ENCODE measurements at regions not wholly inside any gene's neighbourhood (a gene's known extent, or its start where the extent isn't known, plus 50 kb on each side); places are given as distances from the start of the nearest gene placed in this dataset.
"Not testable (repeated sequence)": the region's sequence is repeated elsewhere in the genome, so short reads cannot be mapped to it uniquely, and the experiment has no call there.

DNA sequence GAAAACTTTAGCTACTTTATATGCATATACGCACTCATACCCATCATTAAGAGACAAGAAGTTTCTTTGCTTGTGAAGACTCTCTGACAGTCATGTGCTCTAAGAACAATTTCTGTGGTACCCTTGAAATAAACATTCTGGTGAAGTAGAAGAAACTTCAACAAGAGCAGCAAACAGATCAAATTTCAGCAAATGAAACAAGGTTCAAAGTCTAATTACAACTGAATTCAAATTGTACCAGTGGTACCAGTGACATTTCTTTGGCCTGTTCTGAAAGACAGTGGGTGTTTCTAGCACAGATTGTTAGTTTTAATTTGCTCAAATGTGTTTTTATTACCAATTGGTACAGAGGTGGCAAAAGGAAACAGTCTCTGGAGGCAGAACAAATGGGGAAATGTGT lies 391.0 kb downstream of the CHSY3 start:
- DNase-seq, result no peak

DNA sequence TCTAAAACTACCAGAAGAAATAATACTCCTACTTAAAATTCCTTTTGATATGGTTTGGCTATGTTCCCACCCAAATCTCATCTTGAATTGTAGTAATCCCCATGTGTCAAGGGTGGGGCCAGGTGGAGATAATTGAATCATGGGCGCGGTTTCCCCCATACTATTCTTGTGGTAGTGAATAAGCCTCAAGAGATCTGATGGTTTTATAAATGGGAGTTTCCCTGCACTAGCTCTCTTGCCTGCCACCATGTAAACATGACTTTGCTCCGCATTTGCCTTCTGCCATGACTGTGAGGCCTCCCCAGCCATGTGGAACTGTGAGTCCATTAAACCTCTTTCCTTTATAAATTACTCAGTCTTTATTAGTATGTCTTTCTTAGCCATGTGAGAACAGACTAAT lies 390.5 kb downstream of the CHSY3 start:
- DNase-seq, result not testable (repeated sequence)

DNA sequence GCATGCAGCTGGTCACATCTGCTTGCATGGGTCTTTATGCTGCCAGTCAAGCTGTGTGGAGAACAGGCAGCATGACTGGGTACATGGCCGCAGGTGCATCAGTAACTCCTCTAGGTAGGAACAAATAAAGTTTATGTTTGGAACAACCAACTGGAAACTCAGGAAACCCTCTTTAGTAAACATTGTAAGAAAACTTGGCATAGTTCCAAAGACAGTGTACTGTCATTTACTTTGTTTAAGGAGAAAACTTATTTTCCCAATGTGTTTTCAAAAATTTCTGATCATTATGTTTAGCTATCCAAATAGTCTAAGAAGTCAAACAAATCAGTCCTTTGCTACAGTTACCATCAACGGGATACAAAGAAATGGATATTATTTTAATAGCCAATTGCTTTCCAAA lies 386.0 kb downstream of the CHSY3 start:
- no peak for DNase-seq

DNA sequence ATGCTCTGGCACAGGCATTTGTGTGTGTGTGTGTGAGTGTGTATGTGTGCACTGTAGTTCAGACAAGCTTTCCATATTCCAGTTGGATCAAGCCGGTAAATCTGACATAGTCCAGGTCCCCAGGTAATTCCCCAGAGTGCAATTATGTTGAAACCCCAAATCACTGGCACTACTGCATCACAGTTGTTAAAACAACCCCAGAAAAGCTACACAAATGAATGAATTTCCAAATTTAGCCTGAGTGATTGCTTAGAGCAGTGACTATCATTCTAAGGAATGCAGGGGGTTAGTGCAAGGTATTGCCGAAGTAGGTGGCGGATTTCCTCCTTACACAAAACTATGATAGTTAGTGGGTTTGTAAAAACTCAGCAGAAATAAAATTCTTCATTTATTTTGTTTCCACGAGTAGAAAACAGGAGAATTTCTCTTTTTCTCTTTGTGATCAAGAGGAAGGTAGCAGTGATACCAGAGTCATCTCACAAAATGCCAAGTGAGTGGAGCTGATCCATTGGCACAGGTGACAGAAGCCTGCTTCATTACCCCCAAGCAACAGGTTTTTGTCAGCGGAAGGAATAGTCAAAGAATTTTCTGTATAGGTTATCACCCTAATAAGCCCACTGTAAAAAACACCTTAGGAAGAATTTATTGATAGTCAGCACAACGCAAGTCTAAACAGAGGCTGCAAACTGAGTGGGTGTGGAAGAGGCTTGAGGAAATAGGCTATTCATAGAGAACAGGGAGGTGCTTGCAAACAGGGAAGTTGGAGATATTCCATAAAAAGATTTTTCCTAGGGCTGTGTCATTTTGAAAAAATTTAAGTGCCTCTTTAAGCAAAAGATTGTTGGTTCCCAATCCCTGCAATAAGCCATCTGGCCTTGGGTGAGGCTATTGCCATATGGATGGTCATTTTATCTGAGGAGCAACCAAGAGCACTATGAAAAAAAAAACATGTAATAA lies 385.1 kb downstream of the CHSY3 start:
- DNase-seq, result no peak

DNA sequence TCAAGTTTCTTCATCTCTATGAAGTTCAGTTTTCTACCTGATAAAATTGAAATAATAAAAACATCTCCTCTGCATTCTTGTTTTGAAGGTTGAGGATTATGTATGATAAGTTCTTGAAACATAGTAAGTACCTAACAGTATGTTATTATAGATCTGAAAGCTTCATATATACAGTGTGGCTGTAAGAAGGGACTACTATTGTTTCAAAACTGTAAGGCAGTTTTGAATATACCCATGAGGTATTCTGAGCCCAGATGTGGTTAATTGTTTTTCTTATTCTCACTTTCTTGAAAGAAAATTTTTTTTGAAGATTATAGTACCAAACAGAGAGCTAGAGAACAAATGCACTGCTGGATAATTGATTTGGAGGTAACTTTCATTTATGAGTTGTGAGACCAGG lies 383.2 kb downstream of the CHSY3 start:
- DNase-seq, result no peak

DNA sequence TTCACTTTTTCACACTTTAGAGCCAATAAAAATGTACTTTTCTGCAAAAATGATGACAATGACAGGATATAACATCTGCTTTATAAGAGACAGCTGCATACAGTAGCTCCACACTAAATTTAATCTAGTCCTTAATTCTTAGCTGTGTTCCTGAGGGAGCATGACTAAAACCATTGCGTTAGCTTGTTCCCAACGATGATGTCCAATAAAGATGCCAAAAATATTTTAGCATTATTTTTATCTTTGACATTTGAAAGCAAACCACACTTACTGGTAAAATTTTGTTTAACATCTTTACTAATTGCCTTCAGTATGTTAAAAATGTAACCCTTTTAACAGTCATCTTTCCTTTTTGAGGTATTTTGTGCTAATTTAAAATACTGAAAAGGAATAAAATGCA lies 382.7 kb downstream of the CHSY3 start:
- DNase-seq, result no peak

DNA sequence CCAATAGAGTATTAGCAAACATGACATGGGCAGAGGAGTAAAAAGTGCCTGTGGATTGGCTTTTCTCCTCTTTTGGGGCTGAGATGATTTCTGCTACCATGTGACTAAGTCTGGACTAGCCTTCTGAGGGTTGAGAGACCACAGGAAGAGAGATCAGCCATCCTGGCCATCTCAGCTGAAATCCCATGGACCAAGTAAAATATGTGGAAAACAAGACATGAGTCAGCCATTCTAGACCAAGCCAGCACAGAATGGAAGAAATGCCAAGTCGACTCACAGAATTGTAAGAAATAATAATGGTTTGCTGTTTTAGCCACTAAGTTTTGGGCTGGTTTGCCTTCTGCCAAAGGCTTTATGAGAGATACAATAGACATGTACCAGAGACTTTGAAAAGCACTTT lies 377.8 kb downstream of the CHSY3 start:
- DNase-seq, result no peak

DNA sequence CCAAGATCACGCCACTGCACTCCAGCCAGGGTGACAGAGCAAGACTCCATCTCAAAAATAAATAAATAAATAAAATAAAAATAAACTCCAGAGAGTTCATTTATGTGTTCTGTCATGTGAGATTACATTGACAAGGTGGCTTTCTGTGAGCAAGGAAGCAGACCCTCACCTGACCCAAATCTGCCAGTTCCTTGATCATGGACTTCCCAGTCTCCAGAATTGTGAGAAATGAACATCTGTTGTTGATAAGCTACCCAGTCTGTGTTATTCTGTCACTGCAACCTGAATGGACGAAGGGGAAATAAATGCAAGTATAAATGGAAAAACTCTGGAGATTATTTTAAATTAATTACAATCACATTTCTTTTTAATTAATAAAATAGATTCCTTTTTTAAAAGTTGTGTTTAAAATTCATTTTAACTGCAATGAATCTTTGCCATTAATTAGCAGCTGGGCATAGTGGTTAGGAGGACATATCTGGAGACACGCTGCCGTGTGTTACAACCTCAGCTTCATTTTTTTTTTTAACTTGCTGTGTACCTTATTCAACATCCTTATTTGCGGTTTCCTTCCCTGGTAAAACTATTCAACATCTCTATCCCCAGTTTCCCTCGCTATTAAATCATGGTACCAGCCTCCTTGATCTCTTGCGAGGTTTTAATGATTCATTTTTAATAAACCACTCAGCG lies 376.4 kb downstream of the CHSY3 start:
- no peak for DNase-seq

DNA sequence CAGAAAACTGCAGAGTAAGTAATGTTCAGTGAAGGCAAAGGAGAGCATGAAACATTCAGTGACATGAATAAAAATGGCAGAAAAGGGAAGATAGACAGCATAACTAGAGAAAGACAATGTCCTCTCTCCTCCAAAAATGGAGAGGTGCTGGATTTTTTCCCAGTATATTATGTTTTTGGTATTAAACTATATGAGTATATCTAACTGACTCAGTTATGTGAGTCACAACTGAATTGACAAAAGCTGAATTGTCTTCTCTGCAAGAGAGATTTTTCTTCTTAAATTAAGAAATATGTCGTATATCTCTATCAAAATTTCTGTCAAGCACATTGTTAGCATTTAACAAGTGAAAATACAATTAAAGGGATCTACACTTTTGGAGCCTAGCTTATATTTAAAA lies 375.1 kb downstream of the CHSY3 start:
- DNase-seq, result no peak

DNA sequence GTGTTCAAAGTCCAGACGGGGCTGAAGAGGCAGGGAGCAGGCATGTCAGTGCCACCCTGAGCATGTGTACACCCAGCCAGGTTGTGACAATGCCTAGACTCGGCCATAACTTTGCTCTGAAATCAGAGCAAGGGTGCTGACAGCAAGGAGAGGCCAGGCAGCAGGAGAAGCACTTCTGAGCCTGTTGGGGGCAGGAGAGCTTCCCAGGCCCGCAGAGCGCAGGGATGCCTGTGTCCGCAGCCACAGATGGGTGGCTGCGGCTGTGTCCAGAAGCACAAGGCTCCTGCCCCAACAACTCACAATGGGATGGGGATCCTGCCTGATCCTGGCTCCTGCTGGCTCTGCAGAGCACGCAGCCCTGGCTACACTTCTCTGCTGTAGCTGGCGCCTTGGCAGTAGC lies 373.9 kb downstream of the CHSY3 start:
- no peak for DNase-seq

DNA sequence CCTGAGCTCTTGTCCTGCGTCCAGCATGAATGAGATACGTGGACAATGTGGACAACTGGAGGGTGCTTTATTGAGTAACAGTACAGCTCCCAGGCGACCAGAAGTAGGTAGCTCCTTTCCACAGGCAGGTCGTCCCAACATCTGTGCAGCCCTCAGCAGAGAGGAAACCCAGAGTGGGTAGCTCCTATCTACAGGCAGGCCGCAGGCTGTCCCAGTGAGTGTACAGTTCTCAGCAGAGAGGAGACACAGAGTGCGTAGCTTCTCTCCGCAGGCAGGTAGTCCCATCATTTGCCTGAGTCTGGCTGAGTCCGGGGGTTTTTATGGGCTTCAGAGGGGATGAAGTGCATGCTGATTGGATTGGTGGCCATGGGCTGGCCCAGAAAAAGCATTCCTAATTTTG lies 373.3 kb downstream of the CHSY3 start:
- no peak for DNase-seq

DNA sequence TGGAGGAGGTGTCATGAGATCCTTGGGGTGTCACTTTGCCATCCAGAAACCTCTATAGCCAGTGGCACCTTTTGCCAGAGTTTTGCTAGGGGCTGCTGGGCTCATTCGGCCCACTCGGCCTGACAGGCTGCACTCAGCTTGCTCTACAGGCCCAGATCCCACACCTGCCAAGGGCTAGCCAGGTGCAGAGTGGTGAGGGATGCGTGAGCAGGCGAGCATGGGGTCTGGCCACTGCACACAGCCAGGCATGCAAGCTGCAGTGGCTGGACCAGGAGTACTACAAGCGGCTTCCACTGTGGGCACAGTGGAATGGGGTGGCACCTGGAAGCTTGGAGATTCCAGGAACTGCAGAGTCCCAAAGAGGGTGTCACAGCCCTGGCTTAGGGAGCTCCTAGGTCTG lies 372.7 kb downstream of the CHSY3 start:
- no peak for DNase-seq

DNA sequence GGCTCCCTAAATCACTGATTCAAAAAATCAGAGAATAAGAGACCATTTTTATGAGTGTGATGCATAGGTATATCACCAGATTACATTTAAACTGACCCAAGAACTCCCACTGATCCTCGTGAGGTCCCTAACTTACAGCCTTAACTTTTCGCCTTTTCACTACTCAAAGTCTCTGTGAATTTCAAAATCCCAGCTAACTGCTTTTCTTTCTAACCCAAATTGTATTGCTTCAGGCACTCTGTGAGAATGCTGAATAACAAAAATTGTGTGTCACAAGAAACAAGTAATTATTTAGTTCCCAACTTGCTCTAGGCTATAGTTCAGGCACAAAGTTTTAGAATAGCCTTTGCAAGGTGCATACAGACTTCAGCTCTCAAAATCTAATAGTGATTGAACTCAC lies 368.6 kb downstream of the CHSY3 start:
- no peak for DNase-seq

DNA sequence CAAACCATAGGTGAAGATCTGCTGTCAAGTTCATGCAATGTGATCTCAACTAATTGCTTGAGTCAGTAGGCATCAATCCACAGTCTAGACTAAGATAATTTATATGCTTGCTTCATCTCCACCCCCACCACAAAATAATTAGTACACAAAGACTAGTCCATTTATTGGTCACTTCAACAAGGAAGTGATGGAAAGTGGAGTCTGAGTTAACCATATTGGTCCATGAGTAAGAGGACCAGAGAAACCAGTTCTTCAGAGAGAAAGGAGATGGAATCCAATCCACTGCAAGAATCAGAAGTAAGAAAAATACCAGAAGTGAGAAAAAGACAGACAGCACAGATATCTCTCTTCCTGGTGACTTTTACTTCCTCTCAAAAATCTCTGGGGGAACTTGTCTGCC lies 366.5 kb downstream of the CHSY3 start:
- no peak for DNase-seq

DNA sequence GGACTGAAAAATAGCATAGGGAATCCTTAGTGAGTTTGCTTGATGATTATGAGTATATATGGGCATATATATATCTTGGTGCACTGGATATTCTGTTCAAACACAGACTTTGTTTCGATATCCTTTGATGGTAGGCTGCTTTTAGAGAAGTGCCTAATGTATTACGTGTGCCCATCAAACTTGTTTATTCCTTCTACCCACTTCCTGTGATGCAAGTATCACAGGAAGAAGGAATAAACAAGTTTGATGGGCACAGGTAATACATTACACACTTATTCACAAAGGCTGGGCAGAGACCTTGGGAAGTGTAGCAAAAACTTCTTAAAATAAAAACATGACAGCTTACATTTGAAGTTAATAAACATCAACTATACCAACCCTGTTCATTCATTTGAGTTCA lies 364.2 kb downstream of the CHSY3 start:
- no peak for DNase-seq

DNA sequence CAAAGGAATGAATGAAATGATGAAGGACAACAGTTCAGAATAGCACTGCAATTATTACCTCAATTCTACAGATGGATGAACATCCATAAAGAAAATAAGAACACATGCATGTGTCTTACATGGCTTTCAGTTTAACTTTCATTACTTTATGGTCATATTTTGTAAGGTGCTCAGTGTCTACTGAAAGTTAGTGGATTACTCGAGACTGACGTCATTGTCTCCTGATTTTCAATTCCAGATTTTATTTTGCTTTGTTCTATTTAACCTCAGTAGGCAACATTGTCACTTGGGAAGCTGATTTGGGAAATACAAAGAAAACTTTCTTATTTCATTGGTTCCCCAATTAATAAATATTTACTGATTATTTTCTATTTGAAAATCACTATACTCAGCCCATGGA lies 363.7 kb downstream of the CHSY3 start:
- DNase-seq, result no peak

DNA sequence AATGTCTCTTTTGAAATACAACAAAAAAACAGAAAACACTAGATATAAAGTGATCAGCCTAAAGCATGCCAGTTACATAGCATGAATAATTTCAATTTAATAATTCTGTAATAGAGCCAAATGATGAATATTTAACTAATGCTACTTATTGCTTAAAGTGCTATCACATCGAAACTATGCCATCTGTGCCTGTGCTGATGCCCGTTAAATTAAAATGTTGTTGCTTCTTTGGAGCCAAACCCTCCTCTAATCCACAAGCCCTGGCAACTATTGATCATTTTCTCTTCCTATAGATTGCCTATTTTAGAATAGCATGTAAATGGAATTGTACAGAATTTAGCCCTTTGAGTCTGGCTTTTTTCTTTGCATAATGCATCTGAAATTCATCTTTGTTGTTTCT lies 356.2 kb downstream of the CHSY3 start:
- no peak for DNase-seq

DNA sequence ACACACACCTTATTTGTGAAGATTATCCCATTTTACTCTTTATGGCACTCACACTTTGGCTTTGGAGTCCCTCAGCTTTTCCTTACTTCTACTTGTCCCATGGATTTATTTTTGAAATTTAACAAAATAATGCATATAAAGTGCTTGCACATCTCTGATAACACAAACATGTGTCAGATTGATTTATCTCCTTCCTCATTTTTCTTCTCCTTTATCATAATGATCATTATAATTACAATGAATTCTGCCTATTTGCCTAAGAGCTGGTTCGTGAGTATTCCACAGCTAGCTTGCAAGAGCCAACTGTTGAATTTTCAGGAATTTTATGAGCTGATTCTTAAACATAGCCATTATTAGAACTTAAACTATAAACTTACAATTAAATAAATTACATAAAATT lies 347.7 kb downstream of the CHSY3 start:
- DNase-seq, result no peak

DNA sequence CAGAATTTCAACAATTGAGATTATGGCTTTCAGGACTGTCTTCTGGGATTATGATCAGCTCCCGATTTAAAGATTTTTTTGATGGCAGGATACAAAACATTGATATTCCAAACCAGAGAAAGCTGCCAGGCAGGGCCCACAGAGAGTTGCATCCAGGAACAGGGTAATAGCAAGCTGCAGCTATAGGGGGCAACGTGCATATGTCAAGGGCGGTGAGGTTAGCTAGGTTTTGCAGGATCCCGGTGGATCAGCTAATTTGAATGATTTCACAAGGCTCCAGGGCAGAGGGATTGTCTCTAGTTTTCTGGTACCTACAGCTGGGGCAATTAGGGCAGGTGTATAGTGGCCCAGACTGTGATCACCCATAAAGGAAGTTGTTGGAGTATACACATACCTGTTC lies 339.4 kb downstream of the CHSY3 start:
- DNase-seq, result no peak

DNA sequence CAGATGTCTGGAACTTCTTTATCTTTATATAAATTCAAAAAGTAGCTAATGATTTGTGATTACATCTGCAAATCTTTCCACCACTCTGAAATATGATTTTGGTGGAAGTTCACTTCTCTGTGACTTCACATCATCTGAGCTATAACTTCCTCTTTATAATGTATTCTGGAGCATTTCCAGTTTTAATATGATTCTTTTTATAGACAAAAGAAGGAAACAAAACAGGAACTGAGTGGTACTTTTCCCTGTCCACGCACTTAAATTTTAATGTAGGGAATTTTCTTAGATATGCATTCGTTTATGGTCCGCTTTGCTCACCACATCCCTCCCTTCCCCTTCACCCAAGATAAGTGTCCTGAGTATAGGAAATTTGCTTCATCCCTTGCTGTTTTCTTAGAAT lies 333.5 kb downstream of the CHSY3 start:
- DNase-seq, result no peak

Measured in EL (cell line).